ENCODE measurements at regions not wholly inside any gene's neighbourhood (a gene's known extent, or its start where the extent isn't known, plus 50 kb on each side); places are given as distances from the start of the nearest gene placed in this dataset.

DNA sequence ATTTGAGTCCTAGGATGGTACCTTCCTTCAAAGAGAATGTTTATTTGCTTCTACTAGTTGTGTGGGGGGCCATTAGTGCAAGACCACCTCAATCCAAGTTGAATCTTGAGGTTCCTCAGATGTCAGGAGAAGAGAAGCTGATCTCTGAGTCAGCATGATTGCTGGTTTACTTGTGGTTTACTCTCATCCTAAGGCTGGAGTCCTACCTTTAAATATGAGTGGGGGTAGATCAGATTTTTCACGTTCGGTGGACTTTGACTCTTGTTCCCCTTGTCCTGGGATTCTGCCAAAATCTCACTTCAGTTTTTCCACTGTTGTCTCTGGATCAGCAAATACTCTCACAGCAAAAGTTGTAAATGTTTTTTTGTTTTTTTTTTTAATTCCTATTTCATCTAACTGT is 84.6 kb upstream of the F13A1 start (continued):
- TF ChIP-seq, protein P1, sequence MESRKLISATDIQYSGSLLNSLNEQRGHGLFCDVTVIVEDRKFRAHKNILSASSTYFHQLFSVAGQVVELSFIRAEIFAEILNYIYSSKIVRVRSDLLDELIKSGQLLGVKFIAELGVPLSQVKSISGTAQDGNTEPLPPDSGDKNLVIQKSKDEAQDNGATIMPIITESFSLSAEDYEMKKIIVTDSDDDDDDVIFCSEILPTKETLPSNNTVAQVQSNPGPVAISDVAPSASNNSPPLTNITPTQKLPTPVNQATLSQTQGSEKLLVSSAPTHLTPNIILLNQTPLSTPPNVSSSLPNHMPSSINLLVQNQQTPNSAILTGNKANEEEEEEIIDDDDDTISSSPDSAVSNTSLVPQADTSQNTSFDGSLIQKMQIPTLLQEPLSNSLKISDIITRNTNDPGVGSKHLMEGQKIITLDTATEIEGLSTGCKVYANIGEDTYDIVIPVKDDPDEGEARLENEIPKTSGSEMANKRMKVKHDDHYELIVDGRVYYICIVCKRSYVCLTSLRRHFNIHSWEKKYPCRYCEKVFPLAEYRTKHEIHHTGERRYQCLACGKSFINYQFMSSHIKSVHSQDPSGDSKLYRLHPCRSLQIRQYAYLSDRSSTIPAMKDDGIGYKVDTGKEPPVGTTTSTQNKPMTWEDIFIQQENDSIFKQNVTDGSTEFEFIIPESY (IDR thresholded peaks at IDR 0.05; ENCODE audit: extremely low read depth, insufficient replicate concordance, low read length): no peak
- TF ChIP-seq ELF1 (IDR thresholded peaks at IDR 0.05; ENCODE audit: borderline replicate concordance, low read depth): no peak
- no peak for TF ChIP-seq POLR2A (IDR thresholded peaks at IDR 0.05; ENCODE audit: borderline replicate concordance, extremely low read depth, insufficient read depth, insufficient read length)

DNA sequence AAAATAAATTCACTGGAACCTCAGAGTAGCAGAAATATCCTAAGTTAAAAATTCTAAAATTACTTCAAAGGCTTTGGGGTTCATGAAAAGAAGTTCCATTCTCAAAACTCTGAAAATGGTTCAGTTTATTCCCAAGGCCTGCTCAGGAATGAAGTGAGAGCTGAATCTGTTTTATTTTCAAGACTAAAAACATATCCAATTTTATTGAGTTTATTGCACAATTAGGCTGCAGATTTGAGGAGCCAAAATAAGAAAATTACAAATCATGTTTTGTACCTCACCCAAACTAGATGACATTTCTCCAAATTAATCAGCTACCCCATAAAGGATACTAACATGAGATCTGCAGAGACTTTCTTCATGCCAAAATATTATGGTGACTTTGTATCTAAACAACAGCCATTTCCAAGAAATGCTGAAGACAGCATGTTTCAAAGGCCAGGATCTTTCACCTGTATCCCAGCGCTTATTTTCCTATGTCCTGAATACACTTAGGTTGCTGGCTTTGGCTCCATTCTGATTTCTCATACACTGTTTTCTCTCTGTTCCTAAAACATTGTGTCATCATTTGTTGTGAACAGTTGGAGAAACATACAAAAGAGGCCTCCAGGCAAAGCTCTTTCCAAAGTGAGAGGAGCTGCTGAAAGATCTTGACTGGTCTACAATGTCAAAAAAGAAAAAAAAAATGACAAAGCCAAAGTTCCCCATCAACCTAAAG is 85.7 kb upstream of the F13A1 start:
- Histone ChIP-seq H3K9me3 (ENCODE audit: control insufficient read depth in 1 of 2, insufficient read depth in 1 of 2, low read depth in 1 of 2, low read length in 2 of 2) (no peaks in the 10 kb centered on the region), H3K4me3 (replicated peaks in 1 of 2; ENCODE audit: low read depth in 1 of 2, low read length in 2 of 2) (no peak overlapping the region), H3K4me1 (ENCODE audit: control insufficient read depth in 1 of 2, insufficient read depth in 2 of 2, low read length in 2 of 2) (no peaks in the 10 kb centered on the region), H3K27me3 (ENCODE audit: insufficient read depth, low read length) (peaks cover 20% of the 10 kb centered on the region), H3K9me2 (ENCODE audit: insufficient read depth) (no peaks in the 10 kb centered on the region), H3K9ac (ENCODE audit: low read length) (no peak overlapping the region), H3K79me2 (ENCODE audit: insufficient read depth, low read length) (no peaks in the 10 kb centered on the region), H3K4me2 (ENCODE audit: low read length) (no peak overlapping the region), H4K20me1 (ENCODE audit: insufficient read depth) (no peaks in the 10 kb centered on the region), H3K36me3 (ENCODE audit: control insufficient read depth in 1 of 2, insufficient read depth in 2 of 2, low read length in 2 of 2) (no peaks in the 10 kb centered on the region), H3K27ac (ENCODE audit: low read depth, low read length) (no peak overlapping the region), H2AFZ (ENCODE audit: low read depth, low read length, poor library complexity, severe bottlenecking) (no peak overlapping the region)
- CTCF ChIA-PET: no interaction called here
- intact Hi-C loops (cut with micrococcal nuclease): no loop called here
- DNase-seq (ENCODE audit: low read depth, low spot score) (no peak), ATAC-seq (no peak)
- POLR2A ChIA-PET: no interaction called here
- RAD21 ChIA-PET (ENCODE audit: low non-redundant PET in 1 of 2, low total read pairs in 2 of 2, uncharacterized antibody in 2 of 2, unreplicated experiment in 2 of 2): no interaction called here
- no TSS peak for BruUV-seq (replicated peaks)
- no peak for TF ChIP-seq EGR1 (IDR thresholded peaks at IDR 0.05; ENCODE audit: low read depth)
- TF ChIP-seq FOSL1 (IDR thresholded peaks at IDR 0.05; ENCODE audit: low read depth): no peak
- no peak for TF ChIP-seq POLR2A (IDR thresholded peaks at IDR 0.05; ENCODE audit: borderline replicate concordance, extremely low read depth, insufficient read depth, insufficient read length)
- no peak for TF ChIP-seq ZFX (IDR thresholded peaks at IDR 0.05)
- TF ChIP-seq, protein P2, sequence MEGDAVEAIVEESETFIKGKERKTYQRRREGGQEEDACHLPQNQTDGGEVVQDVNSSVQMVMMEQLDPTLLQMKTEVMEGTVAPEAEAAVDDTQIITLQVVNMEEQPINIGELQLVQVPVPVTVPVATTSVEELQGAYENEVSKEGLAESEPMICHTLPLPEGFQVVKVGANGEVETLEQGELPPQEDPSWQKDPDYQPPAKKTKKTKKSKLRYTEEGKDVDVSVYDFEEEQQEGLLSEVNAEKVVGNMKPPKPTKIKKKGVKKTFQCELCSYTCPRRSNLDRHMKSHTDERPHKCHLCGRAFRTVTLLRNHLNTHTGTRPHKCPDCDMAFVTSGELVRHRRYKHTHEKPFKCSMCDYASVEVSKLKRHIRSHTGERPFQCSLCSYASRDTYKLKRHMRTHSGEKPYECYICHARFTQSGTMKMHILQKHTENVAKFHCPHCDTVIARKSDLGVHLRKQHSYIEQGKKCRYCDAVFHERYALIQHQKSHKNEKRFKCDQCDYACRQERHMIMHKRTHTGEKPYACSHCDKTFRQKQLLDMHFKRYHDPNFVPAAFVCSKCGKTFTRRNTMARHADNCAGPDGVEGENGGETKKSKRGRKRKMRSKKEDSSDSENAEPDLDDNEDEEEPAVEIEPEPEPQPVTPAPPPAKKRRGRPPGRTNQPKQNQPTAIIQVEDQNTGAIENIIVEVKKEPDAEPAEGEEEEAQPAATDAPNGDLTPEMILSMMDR (IDR thresholded peaks at IDR 0.05 in 2 of 3, conservative IDR thresholded peaks at IDR 0.05 in 1 of 3; ENCODE audit: borderline replicate concordance in 1 of 3, insufficient read depth in 1 of 3, low read depth in 2 of 3, low read length in 2 of 3): no peak
- TF ChIP-seq SIN3A (IDR thresholded peaks at IDR 0.05; ENCODE audit: low read depth): no peak
- TF ChIP-seq, protein P3, sequence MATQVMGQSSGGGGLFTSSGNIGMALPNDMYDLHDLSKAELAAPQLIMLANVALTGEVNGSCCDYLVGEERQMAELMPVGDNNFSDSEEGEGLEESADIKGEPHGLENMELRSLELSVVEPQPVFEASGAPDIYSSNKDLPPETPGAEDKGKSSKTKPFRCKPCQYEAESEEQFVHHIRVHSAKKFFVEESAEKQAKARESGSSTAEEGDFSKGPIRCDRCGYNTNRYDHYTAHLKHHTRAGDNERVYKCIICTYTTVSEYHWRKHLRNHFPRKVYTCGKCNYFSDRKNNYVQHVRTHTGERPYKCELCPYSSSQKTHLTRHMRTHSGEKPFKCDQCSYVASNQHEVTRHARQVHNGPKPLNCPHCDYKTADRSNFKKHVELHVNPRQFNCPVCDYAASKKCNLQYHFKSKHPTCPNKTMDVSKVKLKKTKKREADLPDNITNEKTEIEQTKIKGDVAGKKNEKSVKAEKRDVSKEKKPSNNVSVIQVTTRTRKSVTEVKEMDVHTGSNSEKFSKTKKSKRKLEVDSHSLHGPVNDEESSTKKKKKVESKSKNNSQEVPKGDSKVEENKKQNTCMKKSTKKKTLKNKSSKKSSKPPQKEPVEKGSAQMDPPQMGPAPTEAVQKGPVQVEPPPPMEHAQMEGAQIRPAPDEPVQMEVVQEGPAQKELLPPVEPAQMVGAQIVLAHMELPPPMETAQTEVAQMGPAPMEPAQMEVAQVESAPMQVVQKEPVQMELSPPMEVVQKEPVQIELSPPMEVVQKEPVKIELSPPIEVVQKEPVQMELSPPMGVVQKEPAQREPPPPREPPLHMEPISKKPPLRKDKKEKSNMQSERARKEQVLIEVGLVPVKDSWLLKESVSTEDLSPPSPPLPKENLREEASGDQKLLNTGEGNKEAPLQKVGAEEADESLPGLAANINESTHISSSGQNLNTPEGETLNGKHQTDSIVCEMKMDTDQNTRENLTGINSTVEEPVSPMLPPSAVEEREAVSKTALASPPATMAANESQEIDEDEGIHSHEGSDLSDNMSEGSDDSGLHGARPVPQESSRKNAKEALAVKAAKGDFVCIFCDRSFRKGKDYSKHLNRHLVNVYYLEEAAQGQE (IDR thresholded peaks at IDR 0.05; ENCODE audit: low read depth): no peak
- no peak for TF ChIP-seq EZH2 (IDR thresholded peaks at IDR 0.05)
- no peak for TF ChIP-seq JUND (IDR thresholded peaks at IDR 0.05)
- TF ChIP-seq, protein P1 (IDR thresholded peaks at IDR 0.05; ENCODE audit: extremely low read depth, insufficient replicate concordance, low read length): no peak
- no peak for TF ChIP-seq ELF1 (IDR thresholded peaks at IDR 0.05; ENCODE audit: borderline replicate concordance, low read depth)
- no peak for TF ChIP-seq RAD21 (IDR thresholded peaks at IDR 0.05; ENCODE audit: low read depth)
- no peak for TF ChIP-seq YY1 (IDR thresholded peaks at IDR 0.05; ENCODE audit: extremely low read depth, insufficient replicate concordance, low read depth, low read length)
- TF ChIP-seq, protein P4, sequence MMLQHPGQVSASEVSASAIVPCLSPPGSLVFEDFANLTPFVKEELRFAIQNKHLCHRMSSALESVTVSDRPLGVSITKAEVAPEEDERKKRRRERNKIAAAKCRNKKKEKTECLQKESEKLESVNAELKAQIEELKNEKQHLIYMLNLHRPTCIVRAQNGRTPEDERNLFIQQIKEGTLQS (IDR thresholded peaks at IDR 0.05): no peak

Measured in HCT116 (cell line).